ENCODE measurements at regions not wholly inside any gene's neighbourhood (a gene's known extent, or its start where the extent isn't known, plus 50 kb on each side); places are given as distances from the start of the nearest gene placed in this dataset.

DNA sequence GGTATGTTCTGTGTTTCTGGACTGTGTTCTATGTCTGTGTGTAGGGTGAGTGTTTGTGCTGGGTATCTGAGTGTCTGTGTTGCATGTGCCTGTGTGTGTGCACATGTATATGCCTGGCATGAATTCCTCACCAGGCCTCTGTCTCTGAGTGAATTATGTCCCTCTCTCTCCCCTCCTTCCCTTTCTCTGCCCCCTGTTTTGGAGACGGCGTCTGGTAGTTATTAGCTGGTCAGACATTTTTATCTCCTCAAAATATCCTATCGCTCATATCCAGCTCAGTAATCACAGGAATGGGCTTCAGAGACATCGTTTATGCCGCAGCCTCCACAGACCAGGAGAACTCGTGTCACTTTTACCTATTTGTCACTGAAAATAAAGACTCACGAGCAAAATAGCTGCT lies 483.2 kb upstream of the BRINP1 start:
- DNase-seq (ENCODE audit: low read depth, low spot score) = no peak
- no peak for TF ChIP-seq CTCF (IDR thresholded peaks at IDR 0.05; ENCODE audit: insufficient read depth, low read length, missing control alignments)
- H3K4me3 ChIP-seq (ENCODE audit: low read depth, low read length) = no peak overlapping the region
- CTCF ChIA-PET = no interaction called here
- POLR2A ChIA-PET = no interaction called here

DNA sequence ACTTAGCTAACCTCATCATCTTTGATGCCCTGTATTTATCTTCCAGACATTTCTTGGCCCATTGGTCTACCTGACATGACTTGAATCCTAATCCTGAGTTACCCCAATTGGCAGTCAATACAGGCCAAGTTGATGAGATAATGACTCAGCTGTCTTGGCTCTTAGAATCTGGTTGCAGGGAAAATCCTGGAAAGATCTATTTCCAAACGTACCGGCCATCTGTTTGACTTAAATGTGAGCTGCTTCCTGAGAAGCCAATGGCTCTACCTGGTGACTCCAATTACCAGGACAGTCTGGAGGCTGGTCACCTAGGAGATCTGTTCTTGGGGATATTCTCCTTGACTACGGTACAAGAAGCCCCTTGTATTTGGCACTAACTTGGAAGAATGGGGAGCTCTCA lies 475.2 kb upstream of the BRINP1 start:
- TF ChIP-seq CTCF (IDR thresholded peaks at IDR 0.05; ENCODE audit: insufficient read depth, low read length, missing control alignments) = no peak
- ChIA-PET POLR2A (no interaction called here), CTCF (interaction anchor here (0.9 kb wide), 1 partner anchor 27 kb away, joined by 3 read pairs; no protein-coding TSS in a partner anchor)
- no peak overlapping the region for H3K4me3 ChIP-seq (ENCODE audit: low read depth, low read length)
- DNase-seq (ENCODE audit: low read depth, low spot score) = no peak

- ChIA-PET CTCF (no interaction called here), POLR2A (no interaction called here)
- no peak for DNase-seq (ENCODE audit: low read depth, low spot score)
- no peak for TF ChIP-seq CTCF (IDR thresholded peaks at IDR 0.05; ENCODE audit: insufficient read depth, low read length, missing control alignments)
- no peak overlapping the region for H3K4me3 ChIP-seq (ENCODE audit: low read depth, low read length)
Observed at GRCh38 chr9:119841016-119841415, 471.8 kb upstream of the BRINP1 start.

DNA sequence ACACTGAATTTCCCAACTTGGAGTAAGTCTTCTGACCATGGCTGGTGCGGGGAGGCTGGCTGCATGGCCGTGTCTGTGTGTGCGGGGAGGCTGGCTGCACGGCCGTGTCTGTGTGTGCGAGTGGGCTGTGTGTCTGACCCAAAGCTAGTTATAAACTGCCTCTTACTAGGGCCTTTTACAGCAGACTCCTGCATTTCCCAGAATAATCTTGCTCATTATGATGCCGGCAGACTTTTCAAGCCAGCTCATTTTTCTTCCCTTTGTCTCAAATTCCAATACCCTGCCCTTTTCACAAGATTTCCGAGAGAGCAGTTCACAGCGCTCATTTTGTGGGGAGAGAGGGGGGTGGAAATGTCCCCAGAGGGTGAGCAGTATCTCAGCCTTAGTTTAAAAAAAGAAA lies 470.7 kb upstream of the BRINP1 start:
- CTCF ChIA-PET = no interaction called here
- DNase-seq (ENCODE audit: low read depth, low spot score) = no peak
- POLR2A ChIA-PET = no interaction called here
- H3K4me3 ChIP-seq (ENCODE audit: low read depth, low read length) = no peak overlapping the region
- no peak for TF ChIP-seq CTCF (IDR thresholded peaks at IDR 0.05; ENCODE audit: insufficient read depth, low read length, missing control alignments)

- no peak for DNase-seq (ENCODE audit: low read depth, low spot score)
- TF ChIP-seq CTCF (IDR thresholded peaks at IDR 0.05; ENCODE audit: insufficient read depth, low read length, missing control alignments) = no peak
- no peak overlapping the region for H3K4me3 ChIP-seq (ENCODE audit: low read depth, low read length)
- ChIA-PET CTCF (no interaction called here), POLR2A (no interaction called here)
Observed at GRCh38 chr9:119838210-119838609, 469.0 kb upstream of the BRINP1 start.

- CTCF ChIA-PET = no interaction called here
- TF ChIP-seq CTCF (IDR thresholded peaks at IDR 0.05; ENCODE audit: insufficient read depth, low read length, missing control alignments) = no peak
- H3K4me3 ChIP-seq (ENCODE audit: low read depth, low read length) = no peak overlapping the region
- no peak for DNase-seq (ENCODE audit: low read depth, low spot score)
- POLR2A ChIA-PET = no interaction called here
Observed at GRCh38 chr9:119836036-119836435, 466.8 kb upstream of the BRINP1 start.
